HepG2 (cell line): ENCODE measurements at regions not wholly inside any gene's neighbourhood (a gene's known extent, or its start where the extent isn't known, plus 50 kb on each side); places are given as distances from the start of the nearest gene placed in this dataset.

Experiments used
- ATAC-seq: fragments of 200-7000 bp; cut with Tn5 transposase; 3 replicates; pipeline ENCODE4 v1.9.1; 2020; ENCODE audit warnings: mild to moderate bottlenecking, moderate library complexity
- BruUV-seq: library from RNA; stranded (reverse); fragments of 400-500 nt; replicated peaks from 2 replicates; lab custom pipeline; 2021; lab: Mats Ljungman, UMichigan
- CTCF ChIA-PET: fragments of 300-600 bp; formaldehyde crosslinking; extraction: SDS; loops from one replicate; lab custom pipeline; 2021; ENCODE audit warnings: low total read pairs, inconsistent platforms, low intra/inter-chr PET ratio; lab: Yijun Ruan, JAX
- POLR2A ChIA-PET: fragments of 350-600 bp; sonication (Branson Sonifier 250); formaldehyde crosslinking; loops from one replicate; lab custom pipeline; 2020; ENCODE audit warnings: antibody characterized with exemption, inconsistent platforms; lab: Yijun Ruan, JAX
- DNase-seq: peaks from one replicate; pipeline ENCODE4 v3.0.0-alpha.2; 2015; ENCODE audit warnings: low spot score
- FAIRE-seq: peaks from 3 replicates; lab custom pipeline; 2011; peaks lifted over from hg19 to GRCh38; lab: Jason Lieb, UNC
- H2AFZ ChIP-seq: one replicate; pipeline ENCODE4 v1.6.1; 2011; ENCODE audit warnings: low read length, inconsistent platforms
- H3K27ac ChIP-seq: fragments of 300-600 bp; 3 replicates; pipeline ENCODE4 v1.8.0; 2011; ENCODE audit warnings: mixed run types, mild to moderate bottlenecking, mixed read lengths, low read length, inconsistent platforms; ENCODE audit not compliant: insufficient read depth; ENCODE audit errors: extremely low read length
- H3K27me3 ChIP-seq, 2 experiments: fragments of 200-600 bp in 1 of 2; 2 replicates in 1 of 2; 3 replicates in 1 of 2; pipeline versions ENCODE4 v1.6.0 to v1.8.0; 2011; ENCODE audit warnings: low read length in 2 of 2, mild to moderate bottlenecking in 2 of 2, moderate library complexity in 2 of 2, inconsistent platforms in 1 of 2; ENCODE audit not compliant: insufficient read depth in 2 of 2, control insufficient read depth in 1 of 2
- H3K36me3 ChIP-seq, 2 experiments: fragments of 200-600 bp in 1 of 2; replicated peaks in 1 of 2; 2 replicates in 1 of 2; 3 replicates in 1 of 2; pipeline versions ENCODE4 v1.5.1 to v1.8.0; 2011; ENCODE audit warnings: low read length in 2 of 2, inconsistent platforms in 1 of 2; ENCODE audit not compliant: insufficient read depth in 2 of 2, control insufficient read depth in 1 of 2
- H3K4me1 ChIP-seq: 2 replicates; pipeline ENCODE4 v1.5.1; 2012; ENCODE audit warnings: low read length, inconsistent platforms; ENCODE audit not compliant: insufficient read depth
- H3K4me2 ChIP-seq: 2 replicates; pipeline ENCODE4 v1.6.0; 2011; ENCODE audit warnings: low read depth, low read length, inconsistent platforms
- H3K4me3 ChIP-seq, 3 experiments: fragments of 200-600 bp in 1 of 3; sonication (generic), shearing (Covaris generic) in 1 of 3; replicated peaks in 1 of 3; 2 replicates each; pipeline ENCODE4 v1.5.1; 2011 to 2016; ENCODE audit warnings: low read length in 3 of 3, inconsistent platforms in 2 of 3, low read depth in 2 of 3, mild to moderate bottlenecking in 2 of 3, control low read depth in 1 of 3, mixed read lengths in 1 of 3; ENCODE audit not compliant: insufficient read depth in 1 of 3
- H3K79me2 ChIP-seq: one replicate; pipeline ENCODE4 v1.6.1; 2011; ENCODE audit warnings: low read length, inconsistent platforms; ENCODE audit not compliant: insufficient read depth
- H3K9ac ChIP-seq: 2 replicates; pipeline ENCODE4 v1.6.0; 2011; ENCODE audit warnings: mild to moderate bottlenecking, low read depth, low read length, inconsistent platforms; ENCODE audit not compliant: insufficient read depth
- H3K9me3 ChIP-seq: 2 replicates; pipeline ENCODE4 v1.5.1; 2012; ENCODE audit warnings: mild to moderate bottlenecking, low read length
- H4K20me1 ChIP-seq: 2 replicates; pipeline ENCODE4 v1.6.0; 2011; ENCODE audit warnings: inconsistent platforms, mild to moderate bottlenecking, low read length, moderate library complexity; ENCODE audit not compliant: insufficient read depth
- GABPA ChIP-seq, 2 experiments: IDR thresholded peaks; 2 replicates each; pipeline ENCODE4 v1.6.1; 2011 to 2016; ENCODE audit warnings: low read depth in 2 of 2, low read length in 1 of 2, missing biosample characterization in 1 of 2, missing genetic modification characterization in 1 of 2
- NFE2 ChIP-seq: sonication (generic); formaldehyde crosslinking; IDR thresholded peaks from 2 replicates; pipeline ENCODE4 v1.4.0; 2020; ENCODE audit warnings: missing genetic modification reagents
- SAFB2 ChIP-seq: sonication (generic); formaldehyde crosslinking; IDR thresholded peaks from 2 replicates; pipeline ENCODE4 v1.5.1; 2020; ENCODE audit warnings: missing genetic modification reagents, low read depth, mild to moderate bottlenecking, borderline replicate concordance
- TP53 ChIP-seq: sonication (generic); formaldehyde crosslinking; conservative IDR thresholded peaks from 2 replicates; pipeline ENCODE4 v1.4.0; 2020; ENCODE audit warnings: missing genetic modification reagents
- U2AF2 ChIP-seq: fragments of 200-400 bp; formaldehyde crosslinking; IDR thresholded peaks from 2 replicates; pipeline ENCODE4 v1.6.1; 2017; ENCODE audit warnings: low read depth, mild to moderate bottlenecking, low read length
- ZKSCAN8 ChIP-seq: IDR thresholded peaks from 2 replicates; pipeline ENCODE4 v1.6.1; 2016; ENCODE audit warnings: borderline replicate concordance, missing genetic modification reagents, missing compliant biosample characterization
- ZNF143 ChIP-seq: sonication (generic); formaldehyde crosslinking; IDR thresholded peaks from 2 replicates; pipeline ENCODE4 v1.4.0; 2020; ENCODE audit warnings: missing genetic modification reagents
- ZNF605 ChIP-seq: sonication (generic); formaldehyde crosslinking; IDR thresholded peaks from 2 replicates; pipeline ENCODE4 v1.8.0; 2022; ENCODE audit warnings: mild to moderate bottlenecking, missing genetic modification reagents
- ZSCAN22 ChIP-seq: sonication (generic); formaldehyde crosslinking; IDR thresholded peaks from 2 replicates; pipeline ENCODE4 v1.4.0; 2020; ENCODE audit warnings: mild to moderate bottlenecking, missing genetic modification reagents
- ZSCAN29 ChIP-seq: sonication (generic); formaldehyde crosslinking; conservative IDR thresholded peaks from 2 replicates; pipeline ENCODE4 v1.4.0; 2020; ENCODE audit warnings: mild to moderate bottlenecking, missing genetic modification reagents
- WGBS: methylation state at CpG from one replicate; pipeline ENCODE4 v1.1.6; 2017; ENCODE audit warnings: low lambda C conversion rate; 5-methylcytosine and 5-hydroxymethylcytosine counted together
- in situ Hi-C: cut with HindIII; loops from 2 replicates; pipeline ENCODE4 v1.10.0; 2017; ENCODE audit warnings: low pct_unique_long_range_greater_than_20kb; ENCODE audit not compliant: extremely low pct_ligation_motif_present
- intact Hi-C: fragments of 100-400 bp; cut with micrococcal nuclease; formaldehyde crosslinking; loops from one replicate; pipeline ENCODE4 v1.10.0; 2022; ENCODE audit not compliant: unreplicated experiment
- TF ChIP-seq, protein P1 (sequence below): sonication (generic); formaldehyde crosslinking; IDR thresholded peaks from 2 replicates; pipeline ENCODE4 v1.4.0; 2020; ENCODE audit warnings: mild to moderate bottlenecking, missing genetic modification reagents
- TF ChIP-seq, protein P2 (sequence below): sonication (generic); formaldehyde crosslinking; IDR thresholded peaks from 2 replicates; pipeline ENCODE4 v1.4.0; 2020; ENCODE audit warnings: missing genetic modification reagents, borderline replicate concordance
- TF ChIP-seq, protein P3 (sequence below): sonication (generic); formaldehyde crosslinking; IDR thresholded peaks from 2 replicates; pipeline ENCODE4 v1.8.1; 2023; ENCODE audit warnings: mild to moderate bottlenecking, missing genetic modification reagents

DNA sequence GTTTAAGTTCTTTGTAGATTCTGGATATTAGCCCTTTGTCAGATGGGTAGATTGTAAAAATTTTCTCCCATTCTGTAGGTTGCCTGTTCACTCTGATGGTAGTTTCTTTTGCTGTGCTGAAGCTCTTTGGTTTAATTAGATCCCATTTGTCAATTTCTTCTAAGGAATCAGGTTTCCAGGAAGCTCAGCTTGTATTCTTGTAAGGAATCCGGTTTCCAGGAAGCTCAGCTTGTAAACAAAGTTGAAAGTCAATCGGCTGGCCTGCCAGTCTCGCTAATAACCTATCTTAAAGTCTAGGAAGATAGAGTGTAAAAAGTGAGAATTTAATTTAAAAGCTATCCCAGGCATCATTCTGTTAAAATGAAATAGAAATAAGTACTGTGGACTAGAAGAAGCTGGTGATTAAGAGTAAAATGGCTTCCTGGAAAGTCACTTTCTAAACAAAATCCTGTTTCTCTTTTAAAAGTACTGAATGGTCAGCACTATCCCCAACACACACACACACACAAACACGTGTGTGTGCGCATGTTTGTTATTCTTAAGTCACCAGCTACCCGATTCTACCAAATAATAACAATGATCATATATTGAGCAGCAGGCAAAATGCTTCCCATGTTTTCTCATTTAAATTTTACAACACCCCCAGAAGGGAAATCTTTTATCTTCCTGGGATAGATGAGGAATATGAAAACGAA lies 171.7 kb downstream of the PAPSS1 start:
- Histone ChIP-seq H3K27me3 (no peaks in the 10 kb centered on the region), H3K79me2 (no peaks in the 10 kb centered on the region), H3K9me3 (no peaks in the 10 kb centered on the region), H3K27ac (no peak overlapping the region), H3K4me1 (no peaks in the 10 kb centered on the region), H3K4me2 (no peak overlapping the region), H3K36me3 (no peaks in the 10 kb centered on the region), H3K4me3 (no peak overlapping the region), H2AFZ (no peak overlapping the region), H3K9ac (no peak overlapping the region), H4K20me1 (no peaks in the 10 kb centered on the region)
- ChIA-PET POLR2A (no interaction called here), CTCF (no interaction called here)
- no peak for ATAC-seq
- WGBS: 18% methylated on average over 7 of the region's 7 CpGs
- FAIRE-seq: no peak
- intact Hi-C loops (no loop called here), in situ Hi-C loops (no loop called here)
- no peak for DNase-seq
- BruUV-seq: no TSS peak
- no peak for TF ChIP-seq NFE2
- TF ChIP-seq TP53 (CRISPR knock-in tag): no peak
- TF ChIP-seq GABPA (IDR thresholded peaks at IDR 0.05; ENCODE audit: low read depth, low read length): no peak
- TF ChIP-seq GABPA (CRISPR knock-in tag; IDR thresholded peaks at IDR 0.05; ENCODE audit: low read depth): no peak
- no peak for TF ChIP-seq ZKSCAN8
- TF ChIP-seq ZSCAN29 (CRISPR knock-in tag): no peak
- TF ChIP-seq U2AF2: no peak
- TF ChIP-seq, protein P1, sequence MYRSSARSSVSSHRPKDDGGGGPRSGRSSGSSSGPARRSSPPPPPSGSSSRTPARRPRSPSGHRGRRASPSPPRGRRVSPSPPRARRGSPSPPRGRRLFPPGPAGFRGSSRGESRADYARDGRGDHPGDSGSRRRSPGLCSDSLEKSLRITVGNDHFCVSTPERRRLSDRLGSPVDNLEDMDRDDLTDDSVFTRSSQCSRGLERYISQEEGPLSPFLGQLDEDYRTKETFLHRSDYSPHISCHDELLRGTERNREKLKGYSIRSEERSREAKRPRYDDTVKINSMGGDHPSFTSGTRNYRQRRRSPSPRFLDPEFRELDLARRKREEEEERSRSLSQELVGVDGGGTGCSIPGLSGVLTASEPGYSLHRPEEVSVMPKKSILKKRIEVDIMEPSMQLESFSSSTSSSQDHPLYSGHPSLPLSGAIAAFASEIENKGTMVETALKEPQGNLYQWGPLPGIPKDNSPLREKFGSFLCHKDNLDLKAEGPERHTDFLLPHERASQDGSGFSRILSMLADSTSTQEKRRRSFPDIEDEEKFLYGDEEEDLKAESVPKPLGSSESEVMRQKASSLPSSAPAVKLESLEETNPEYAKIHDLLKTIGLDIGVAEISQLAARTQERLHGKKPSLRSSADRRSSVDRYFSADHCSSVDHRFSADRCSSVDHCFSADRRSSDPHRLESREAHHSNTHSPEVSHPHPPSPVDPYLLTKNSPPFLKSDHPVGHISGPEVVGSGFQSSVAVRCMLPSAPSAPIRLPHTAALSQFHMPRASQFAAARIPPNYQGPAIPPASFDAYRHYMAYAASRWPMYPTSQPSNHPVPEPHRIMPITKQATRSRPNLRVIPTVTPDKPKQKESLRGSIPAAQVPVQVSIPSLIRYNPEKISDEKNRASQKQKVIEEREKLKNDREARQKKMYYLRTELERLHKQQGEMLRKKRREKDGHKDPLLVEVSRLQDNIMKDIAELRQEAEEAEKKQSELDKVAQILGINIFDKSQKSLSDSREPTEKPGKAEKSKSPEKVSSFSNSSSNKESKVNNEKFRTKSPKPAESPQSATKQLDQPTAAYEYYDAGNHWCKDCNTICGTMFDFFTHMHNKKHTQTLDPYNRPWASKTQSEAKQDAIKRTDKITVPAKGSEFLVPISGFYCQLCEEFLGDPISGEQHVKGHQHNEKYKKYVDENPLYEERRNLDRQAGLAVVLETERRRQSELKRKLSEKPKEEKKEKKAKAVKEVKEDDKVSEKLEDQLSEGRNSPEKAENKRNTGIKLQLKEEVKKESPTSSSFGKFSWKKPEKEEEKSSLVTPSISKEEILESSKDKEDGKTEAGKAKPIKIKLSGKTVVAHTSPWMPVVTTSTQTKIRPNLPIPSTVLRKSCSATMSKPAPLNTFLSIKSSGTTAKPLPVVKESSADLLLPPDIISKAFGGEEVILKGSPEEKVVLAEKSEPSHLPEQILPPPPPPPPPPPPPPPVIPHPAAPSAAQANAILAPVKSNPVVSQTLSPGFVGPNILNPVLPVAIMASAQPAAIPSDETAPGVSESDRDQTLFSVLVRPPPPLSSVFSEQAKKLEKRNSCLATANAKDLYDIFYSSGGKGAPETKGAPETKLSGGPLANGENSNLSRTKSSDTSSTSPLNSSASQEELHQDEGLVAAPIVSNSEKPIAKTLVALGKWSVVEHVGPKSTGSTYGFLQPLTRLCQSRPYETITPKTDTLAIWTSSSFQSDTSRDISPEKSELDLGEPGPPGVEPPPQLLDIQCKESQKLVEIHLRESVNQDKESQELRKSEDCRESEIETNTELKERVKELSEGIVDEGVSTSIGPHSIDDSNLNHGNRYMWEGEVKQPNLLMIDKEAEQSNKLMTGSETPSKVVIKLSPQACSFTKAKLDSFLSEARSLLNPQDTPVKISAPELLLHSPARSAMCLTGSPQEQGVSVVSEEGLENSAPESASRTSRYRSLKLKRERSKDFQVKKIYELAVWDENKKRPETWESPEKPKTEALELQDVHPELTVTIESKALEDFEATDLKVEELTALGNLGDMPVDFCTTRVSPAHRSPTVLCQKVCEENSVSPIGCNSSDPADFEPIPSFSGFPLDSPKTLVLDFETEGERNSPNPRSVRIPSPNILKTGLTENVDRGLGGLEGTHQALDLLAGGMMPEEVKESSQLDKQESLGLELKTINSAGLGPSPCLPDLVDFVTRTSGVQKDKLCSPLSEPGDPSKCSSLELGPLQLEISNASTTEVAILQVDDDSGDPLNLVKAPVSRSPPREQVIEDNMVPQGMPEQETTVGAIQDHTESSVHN: no peak
- TF ChIP-seq, protein P2, sequence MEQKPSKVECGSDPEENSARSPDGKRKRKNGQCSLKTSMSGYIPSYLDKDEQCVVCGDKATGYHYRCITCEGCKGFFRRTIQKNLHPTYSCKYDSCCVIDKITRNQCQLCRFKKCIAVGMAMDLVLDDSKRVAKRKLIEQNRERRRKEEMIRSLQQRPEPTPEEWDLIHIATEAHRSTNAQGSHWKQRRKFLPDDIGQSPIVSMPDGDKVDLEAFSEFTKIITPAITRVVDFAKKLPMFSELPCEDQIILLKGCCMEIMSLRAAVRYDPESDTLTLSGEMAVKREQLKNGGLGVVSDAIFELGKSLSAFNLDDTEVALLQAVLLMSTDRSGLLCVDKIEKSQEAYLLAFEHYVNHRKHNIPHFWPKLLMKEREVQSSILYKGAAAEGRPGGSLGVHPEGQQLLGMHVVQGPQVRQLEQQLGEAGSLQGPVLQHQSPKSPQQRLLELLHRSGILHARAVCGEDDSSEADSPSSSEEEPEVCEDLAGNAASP: no peak
- no peak for TF ChIP-seq SAFB2
- TF ChIP-seq, protein P3, sequence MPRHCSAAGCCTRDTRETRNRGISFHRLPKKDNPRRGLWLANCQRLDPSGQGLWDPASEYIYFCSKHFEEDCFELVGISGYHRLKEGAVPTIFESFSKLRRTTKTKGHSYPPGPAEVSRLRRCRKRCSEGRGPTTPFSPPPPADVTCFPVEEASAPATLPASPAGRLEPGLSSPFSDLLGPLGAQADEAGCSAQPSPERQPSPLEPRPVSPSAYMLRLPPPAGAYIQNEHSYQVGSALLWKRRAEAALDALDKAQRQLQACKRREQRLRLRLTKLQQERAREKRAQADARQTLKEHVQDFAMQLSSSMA (CRISPR knock-in tag): no peak
- TF ChIP-seq ZNF143: no peak
- no peak for TF ChIP-seq ZNF605 (CRISPR knock-in tag)
- TF ChIP-seq ZSCAN22: no peak
